ENCODE measurements at regions not wholly inside any gene's neighbourhood (a gene's known extent, or its start where the extent isn't known, plus 50 kb on each side); places are given as distances from the start of the nearest gene placed in this dataset.

- no peak for TF ChIP-seq EZH2 (IDR thresholded peaks at IDR 0.05; ENCODE audit: insufficient read depth, poor library complexity, severe bottlenecking)
- TF ChIP-seq EZH2phosphoT487 (IDR thresholded peaks at IDR 0.05; ENCODE audit: insufficient read depth, low read depth) = no peak
Observed at GRCh38 chr5:94102849-94103248, 361.4 kb upstream of the POU5F2 start.

All from GM23248 (cell line).